HG03159 (cell line): ENCODE measurements at regions not wholly inside any gene's neighbourhood (a gene's known extent, or its start where the extent isn't known, plus 50 kb on each side); places are given as distances from the start of the nearest gene placed in this dataset.
A peak's percentile ranks its signal among the peaks of the same experiment; 100 is the strongest.
"Not testable (repeated sequence)": the region's sequence is repeated elsewhere in the genome, so short reads cannot be mapped to it uniquely, and the experiment has no call there.

Source experiments
- ATAC-seq: cut with Tn5 transposase; IDR thresholded peaks from one replicate; pipeline ENCODE4 v1.9.1; 2021; ENCODE audit warnings: mild to moderate bottlenecking, moderate library complexity; ENCODE audit not compliant: unreplicated experiment

GRCh38 chr4:123667496-123667895, 270.9 kb downstream of the SPRY1 start:
- no peak for ATAC-seq

GRCh38 chr4:123667991-123668390, 271.4 kb downstream of the SPRY1 start:
- ATAC-seq: no peak

GRCh38 chr4:123671636-123672404, 275.2 kb downstream of the SPRY1 start:
- peak; percentile 95 for ATAC-seq

- peak; percentile 39 for ATAC-seq
Observed at GRCh38 chr4:123672987-123673386, 276.4 kb downstream of the SPRY1 start.

DNA sequence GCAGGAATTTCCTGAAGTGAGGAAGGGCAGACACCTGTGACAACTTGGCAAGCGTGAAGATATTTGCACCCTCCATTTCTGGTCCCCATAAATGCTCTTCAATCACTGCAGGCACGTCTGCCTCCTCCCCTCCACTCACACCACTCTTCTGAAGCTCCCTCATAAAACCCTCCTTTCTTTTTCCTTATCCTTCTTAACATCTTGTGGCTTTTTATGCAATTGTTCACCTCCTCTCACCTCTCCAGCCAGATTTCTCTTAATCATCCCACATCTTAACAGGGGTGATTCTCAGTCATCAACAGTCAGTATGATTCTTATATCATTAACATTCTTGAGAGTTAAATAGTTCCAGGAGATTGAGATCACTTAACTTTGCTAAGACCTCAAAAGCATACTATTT, 277.4 kb downstream of the SPRY1 start:
- ATAC-seq: no peak

GRCh38 chr4:123674762-123675465, 278.3 kb downstream of the SPRY1 start:
- no peak for ATAC-seq

DNA sequence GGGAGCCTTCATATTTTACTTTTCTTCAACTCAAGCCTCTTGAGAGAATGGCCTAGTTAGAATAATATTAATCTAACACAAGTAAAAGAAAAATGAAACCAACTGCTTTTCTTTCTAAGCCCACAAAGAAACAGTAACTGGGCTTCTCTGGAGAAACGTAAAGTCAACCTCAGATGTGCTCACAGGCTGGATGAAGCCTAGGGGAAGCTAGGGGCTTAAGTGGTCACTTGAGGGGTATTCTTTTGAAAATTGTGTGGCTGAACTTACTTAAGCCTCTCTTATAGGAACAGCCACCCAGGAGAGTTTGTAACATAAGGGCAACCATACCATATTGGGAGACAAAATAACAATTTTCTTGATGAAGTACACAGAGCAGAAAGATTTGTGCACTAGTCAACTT, 279.0 kb downstream of the SPRY1 start:
- no peak for ATAC-seq

GRCh38 chr4:123676071-123676889, 279.7 kb downstream of the SPRY1 start:
- no peak for ATAC-seq

DNA sequence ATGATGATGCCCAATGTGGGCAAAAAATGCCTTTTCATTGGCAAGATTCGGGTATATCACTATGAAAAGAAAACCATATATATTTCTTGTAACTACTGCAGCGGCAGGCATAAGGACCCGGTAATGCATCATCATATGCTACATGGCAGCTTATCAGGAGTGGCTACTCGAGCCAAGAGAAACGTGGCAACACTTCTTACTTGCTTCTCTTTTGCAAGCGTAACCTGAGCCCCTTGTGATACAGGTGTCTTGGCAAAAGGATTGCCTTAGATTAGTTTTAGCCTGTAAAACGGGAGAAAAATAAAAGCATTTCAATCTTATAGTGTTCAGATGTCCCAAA, 280.3 kb downstream of the SPRY1 start:
- ATAC-seq: no peak

- no peak for ATAC-seq
Observed at GRCh38 chr4:123682931-123683330, 286.3 kb downstream of the SPRY1 start.

GRCh38 chr4:123684937-123685336, 288.3 kb downstream of the SPRY1 start:
- not testable (repeated sequence) for ATAC-seq

DNA sequence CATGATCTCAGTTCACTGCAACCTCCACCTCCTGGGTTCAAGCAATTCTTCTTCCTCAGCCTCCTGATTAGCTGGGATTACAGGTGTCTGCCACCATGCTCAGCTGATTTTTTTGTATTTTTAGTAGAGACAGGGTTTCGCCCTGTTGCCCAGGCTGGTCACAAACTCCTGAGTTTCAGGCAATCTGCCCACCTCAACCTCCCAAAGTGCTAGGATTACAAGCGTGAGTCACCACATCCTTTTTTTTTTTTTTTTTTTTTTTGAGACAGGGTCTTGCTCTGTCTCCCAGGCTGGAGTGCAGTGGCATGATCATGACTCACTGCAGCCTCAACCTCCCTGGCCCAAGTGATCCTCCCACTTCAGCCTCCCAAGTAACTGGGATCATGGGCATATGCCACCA, 298.9 kb downstream of the SPRY1 start:
- ATAC-seq: not testable (repeated sequence)

GRCh38 chr4:123696687-123697086, 300.1 kb downstream of the SPRY1 start:
- no peak for ATAC-seq

DNA sequence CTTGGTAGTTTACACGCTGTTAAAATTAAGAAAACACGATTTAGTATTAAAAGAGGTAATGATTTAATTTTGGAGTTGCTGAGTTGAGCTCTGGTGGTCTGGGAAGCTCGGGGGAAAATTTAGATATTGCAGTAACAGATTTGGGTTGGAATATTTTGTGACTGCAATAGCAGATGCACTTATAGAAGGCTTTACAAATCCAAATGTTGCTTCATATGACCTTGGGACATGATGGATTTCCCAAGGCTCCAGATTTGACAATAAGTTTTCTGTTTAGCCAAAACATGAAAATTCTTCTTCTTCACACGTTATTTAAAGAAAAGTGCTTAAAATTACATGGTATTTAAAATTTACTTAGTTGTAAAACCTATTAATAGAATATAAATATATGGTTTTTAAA, 302.0 kb downstream of the SPRY1 start:
- ATAC-seq: no peak

GRCh38 chr4:123699880-123700771, 303.5 kb downstream of the SPRY1 start:
- ATAC-seq: no peak

- ATAC-seq: no peak
Observed at GRCh38 chr4:123701131-123701575, 304.6 kb downstream of the SPRY1 start.

GRCh38 chr4:123705419-123705818, 308.8 kb downstream of the SPRY1 start:
- no peak for ATAC-seq

GRCh38 chr4:123706973-123707372, 310.4 kb downstream of the SPRY1 start:
- ATAC-seq: no peak

- ATAC-seq: no peak
Observed at GRCh38 chr4:123708902-123709301, 312.3 kb downstream of the SPRY1 start.

GRCh38 chr4:123709336-123709735, 312.7 kb downstream of the SPRY1 start:
- no peak for ATAC-seq

DNA sequence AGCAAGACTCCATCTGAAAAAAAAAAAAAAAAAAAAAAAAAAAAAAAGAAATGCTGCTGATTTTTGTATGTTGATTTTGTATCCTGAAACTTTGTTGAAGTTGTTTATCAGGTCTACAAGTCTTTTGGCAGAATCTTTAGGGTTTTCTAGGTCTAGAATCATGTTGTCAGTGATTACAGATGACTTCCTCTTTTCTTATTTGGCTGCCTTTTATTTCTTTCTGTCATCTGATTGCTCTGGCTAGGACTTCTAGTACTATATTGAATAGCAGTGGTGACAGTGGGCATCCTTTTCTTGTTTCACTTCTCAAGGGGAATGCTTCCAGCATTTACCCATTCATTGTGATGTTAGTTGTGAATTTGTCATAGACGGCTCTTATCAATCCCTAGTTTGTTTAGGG, 334.4 kb downstream of the SPRY1 start:
- no peak for ATAC-seq
